ENCODE measurements at regions not wholly inside any gene's neighbourhood (a gene's known extent, or its start where the extent isn't known, plus 50 kb on each side); places are given as distances from the start of the nearest gene placed in this dataset.

DNA sequence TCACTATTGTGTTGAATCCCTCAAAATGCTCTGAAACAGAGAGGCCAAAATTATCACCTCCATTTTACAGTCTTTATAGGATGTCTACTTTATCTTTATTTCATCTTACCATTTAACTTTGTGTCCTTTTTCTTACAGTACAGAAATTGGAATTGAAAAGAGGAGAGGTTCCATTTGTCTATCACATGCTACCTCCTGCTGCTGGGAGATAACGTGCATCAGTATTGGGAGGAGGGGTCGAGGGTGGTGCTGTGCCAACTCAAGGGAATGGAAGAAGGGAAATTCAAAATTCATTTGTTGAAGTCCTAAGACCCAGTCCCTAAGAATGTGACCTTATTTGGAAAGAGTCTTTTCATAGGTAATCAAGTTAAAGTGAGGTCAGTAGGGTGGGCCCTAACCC lies 85.3 kb downstream of the HHIPL2 start:
- TF ChIP-seq, protein P1, sequence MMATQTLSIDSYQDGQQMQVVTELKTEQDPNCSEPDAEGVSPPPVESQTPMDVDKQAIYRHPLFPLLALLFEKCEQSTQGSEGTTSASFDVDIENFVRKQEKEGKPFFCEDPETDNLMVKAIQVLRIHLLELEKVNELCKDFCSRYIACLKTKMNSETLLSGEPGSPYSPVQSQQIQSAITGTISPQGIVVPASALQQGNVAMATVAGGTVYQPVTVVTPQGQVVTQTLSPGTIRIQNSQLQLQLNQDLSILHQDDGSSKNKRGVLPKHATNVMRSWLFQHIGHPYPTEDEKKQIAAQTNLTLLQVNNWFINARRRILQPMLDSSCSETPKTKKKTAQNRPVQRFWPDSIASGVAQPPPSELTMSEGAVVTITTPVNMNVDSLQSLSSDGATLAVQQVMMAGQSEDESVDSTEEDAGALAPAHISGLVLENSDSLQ (IDR thresholded peaks at IDR 0.05) = no peak
- TF ChIP-seq NFRKB (IDR thresholded peaks at IDR 0.05) (no peak), ZNF384 (IDR thresholded peaks at IDR 0.05) (no peak)
